ENCODE measurements at regions not wholly inside any gene's neighbourhood (a gene's known extent, or its start where the extent isn't known, plus 50 kb on each side); places are given as distances from the start of the nearest gene placed in this dataset.

DNA sequence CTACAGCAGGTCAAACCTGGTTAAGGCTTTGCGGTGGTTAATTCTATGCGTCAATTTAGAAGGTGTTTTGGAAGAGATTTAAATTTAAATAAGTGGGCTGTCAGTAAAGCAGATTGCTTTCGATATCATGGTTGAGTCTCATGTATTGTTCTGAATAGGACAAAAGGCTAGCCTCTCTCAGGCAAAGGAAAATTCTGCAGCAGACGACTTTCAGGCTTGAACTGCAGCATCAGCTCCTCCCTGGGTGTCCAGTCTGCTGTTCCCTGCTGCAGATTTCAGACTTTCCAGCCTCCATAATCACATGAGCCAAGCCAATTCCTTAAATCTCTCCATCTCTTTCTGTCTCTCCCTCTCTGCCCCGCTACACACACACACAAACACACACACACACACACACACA lies 143.2 kb downstream of the TUSC7 start:
- no peak for DNase-seq
- no peak for ATAC-seq
- Histone ChIP-seq H3K9me3 (no peaks in the 10 kb centered on the region), H3K36me3 (no peaks in the 10 kb centered on the region), H3K27ac (no peak overlapping the region), H3K4me3 (no peak overlapping the region), H3K4me1 (no peaks in the 10 kb centered on the region), H3K27me3 (no peaks in the 10 kb centered on the region)
- intact Hi-C loops (cut with DNase I; ENCODE audit: low total_unique reads), result no loop called here
- TF ChIP-seq POLR2A (IDR thresholded peaks at IDR 0.05) (no peak), CTCF (IDR thresholded peaks at IDR 0.05 in 4 of 5, conservative IDR thresholded peaks at IDR 0.05 in 1 of 5) (no peak)
- in situ Hi-C loops (cut with MboI; ENCODE audit: low sequenced_read_pairs in 4 of 4), result no loop called here

DNA sequence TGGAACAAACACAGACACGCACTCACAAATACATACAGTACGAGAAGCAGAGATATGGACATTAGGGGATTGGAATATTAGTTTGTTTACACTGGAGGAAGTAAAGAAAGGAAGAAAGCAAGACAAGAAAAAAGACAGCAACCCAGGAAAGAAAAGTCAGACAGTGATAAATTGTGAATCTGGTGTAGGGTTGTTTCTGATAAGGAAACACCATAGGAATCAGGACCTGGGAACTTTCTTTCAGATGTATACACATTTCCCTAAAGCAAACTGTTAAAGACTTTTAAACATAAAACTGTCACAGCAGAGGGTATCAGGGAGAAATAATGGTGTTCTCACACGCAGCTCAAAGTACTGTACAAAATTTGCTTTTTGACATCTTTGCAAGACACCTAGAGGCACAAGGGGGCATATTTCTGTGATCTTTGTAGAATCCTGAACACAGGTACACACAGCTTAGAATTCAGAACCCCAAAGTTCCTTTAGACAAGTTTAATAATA lies 153.7 kb downstream of the TUSC7 start:
- Histone ChIP-seq H3K27me3 (peaks cover 0 to 11% (median 0%) of the 10 kb centered on the region in 3 donors), H3K36me3 (no peaks in the 10 kb centered on the region), H3K4me3 (no peak overlapping the region), H3K9me3 (no peaks in the 10 kb centered on the region), H3K27ac (no peak overlapping the region), H3K4me1 (peaks cover 0 to 6% of the 10 kb centered on the region in 2 donors)
- intact Hi-C loops (cut with DNase I; ENCODE audit: low total_unique reads) (no loop called here), in situ Hi-C loops (cut with MboI; ENCODE audit: low sequenced_read_pairs in 4 of 4) (no loop called here)
- no peak for TF ChIP-seq CTCF (IDR thresholded peaks at IDR 0.05 in 4 of 5, conservative IDR thresholded peaks at IDR 0.05 in 1 of 5)
- TF ChIP-seq POLR2A (IDR thresholded peaks at IDR 0.05), result no peak
- DNase-seq, result no peak
- no peak for ATAC-seq

DNA sequence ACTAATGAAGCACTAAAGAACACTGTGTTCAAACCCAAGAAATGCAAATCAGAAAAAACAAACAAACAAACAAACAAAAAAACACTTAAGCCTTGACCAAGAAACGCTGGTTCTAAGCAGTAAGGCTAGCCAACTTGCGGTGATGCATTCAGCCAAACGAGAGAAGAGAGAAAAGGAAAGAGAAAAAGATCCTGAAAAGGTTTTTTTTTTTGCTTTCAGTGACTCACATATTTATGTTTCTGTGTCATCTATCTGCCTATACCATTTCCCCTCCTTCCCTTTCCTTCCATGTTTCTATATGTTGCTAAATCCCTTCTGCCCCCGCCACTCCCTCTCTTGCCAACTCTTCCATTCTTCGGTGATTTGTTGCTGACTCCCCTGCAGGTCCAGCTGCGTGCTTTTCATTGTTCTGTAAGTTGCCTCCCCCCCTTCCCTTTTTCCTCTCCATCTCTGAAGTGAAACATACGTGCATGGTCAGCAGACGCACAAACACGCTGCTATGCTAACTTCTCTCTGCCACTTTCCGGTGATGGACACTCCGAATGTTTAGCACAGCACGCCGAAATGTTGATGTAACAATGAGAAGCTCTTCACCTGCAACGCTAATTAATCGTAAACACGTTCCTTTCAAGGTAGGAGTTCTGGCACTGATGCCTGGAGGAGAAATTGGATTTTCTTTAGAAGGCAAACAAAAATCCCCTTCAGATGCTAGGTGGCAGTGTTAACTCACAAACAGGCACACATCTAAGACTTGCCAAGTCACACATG lies 154.4 kb downstream of the TUSC7 start:
- no peaks in the 10 kb centered on the region for H3K9me3 ChIP-seq
- ATAC-seq (no peak), DNase-seq (no peak)
- H3K4me3 ChIP-seq, result no peak overlapping the region
- H3K27ac ChIP-seq, result no peak overlapping the region
- peaks cover 0 to 11% (median 0%) of the 10 kb centered on the region in 3 donors for H3K27me3 ChIP-seq
- peaks cover 0 to 6% of the 10 kb centered on the region in 2 donors for H3K4me1 ChIP-seq
- in situ Hi-C loops (cut with MboI; ENCODE audit: low sequenced_read_pairs in 4 of 4) (no loop called here), intact Hi-C loops (cut with DNase I; ENCODE audit: low total_unique reads) (no loop called here)
- H3K36me3 ChIP-seq, result no peaks in the 10 kb centered on the region
- TF ChIP-seq CTCF (IDR thresholded peaks at IDR 0.05 in 4 of 5, conservative IDR thresholded peaks at IDR 0.05 in 1 of 5), result no peak
- no peak for TF ChIP-seq POLR2A (IDR thresholded peaks at IDR 0.05)

DNA sequence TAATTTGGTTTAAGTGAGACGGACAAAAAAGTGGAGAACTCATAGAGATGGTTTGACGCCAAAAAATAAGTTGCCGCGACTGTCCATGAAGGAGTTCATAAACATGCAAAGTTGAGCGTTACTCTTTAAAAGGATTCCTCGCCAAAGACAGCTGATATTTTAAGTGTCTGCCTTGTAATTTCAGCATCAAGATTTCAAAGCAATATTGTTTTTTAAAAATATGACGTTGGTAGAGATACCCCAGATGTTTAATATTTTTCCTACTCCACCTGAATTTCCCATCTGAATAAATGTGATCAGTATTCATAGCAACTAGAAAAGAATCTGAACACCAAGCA lies 155.0 kb downstream of the TUSC7 start:
- intact Hi-C loops (cut with DNase I; ENCODE audit: low total_unique reads), result no loop called here
- DNase-seq, result no peak
- no peak for ATAC-seq
- Histone ChIP-seq H3K4me3 (no peak overlapping the region), H3K27ac (no peak overlapping the region), H3K4me1 (peaks cover 0 to 6% of the 10 kb centered on the region in 2 donors), H3K36me3 (no peaks in the 10 kb centered on the region), H3K27me3 (peaks cover 0 to 11% (median 0%) of the 10 kb centered on the region in 3 donors), H3K9me3 (no peaks in the 10 kb centered on the region)
- TF ChIP-seq POLR2A (IDR thresholded peaks at IDR 0.05), result no peak
- TF ChIP-seq CTCF (IDR thresholded peaks at IDR 0.05 in 4 of 5, conservative IDR thresholded peaks at IDR 0.05 in 1 of 5), result no peak
- in situ Hi-C loops (cut with MboI; ENCODE audit: low sequenced_read_pairs in 4 of 4), result no loop called here

Data from gastrocnemius medialis (tissue), 4 donors.